ENCODE measurements at regions not wholly inside any gene's neighbourhood (a gene's known extent, or its start where the extent isn't known, plus 50 kb on each side); places are given as distances from the start of the nearest gene placed in this dataset.

GRCh38 chr4:122009524-122009923 lies 57.7 kb upstream of the TRPC3 start:
- FAIRE-seq (no peak), DNase-seq (ENCODE audit: low spot score) (no peak), ATAC-seq (no peak)
- no peaks in the 10 kb centered on the region for H3K36me3 ChIP-seq (replicated peaks in 1 of 2; ENCODE audit: control insufficient read depth in 1 of 2, insufficient read depth in 2 of 2, low read length in 2 of 2)
- H3K27ac ChIP-seq (ENCODE audit: extremely low read length, insufficient read depth, low read length), result no peak overlapping the region
- H4K20me1 ChIP-seq (ENCODE audit: insufficient read depth, low read length), result no peaks in the 10 kb centered on the region
- no TSS peak for BruUV-seq (replicated peaks)
- ChIA-PET POLR2A (no interaction called here), CTCF (ENCODE audit: low intra/inter-chr PET ratio, low total read pairs) (no interaction called here)
- intact Hi-C loops (cut with micrococcal nuclease; ENCODE audit: unreplicated experiment) (no loop called here), in situ Hi-C loops (cut with HindIII; ENCODE audit: extremely low pct_ligation_motif_present, low pct_unique_long_range_greater_than_20kb) (no loop called here)
- no peak overlapping the region for H3K4me3 ChIP-seq (replicated peaks in 1 of 3; ENCODE audit: insufficient read depth in 1 of 3, low read depth in 2 of 3, low read length in 3 of 3)
- H3K27me3 ChIP-seq (ENCODE audit: control insufficient read depth in 1 of 2, insufficient read depth in 2 of 2, low read length in 2 of 2), result no peaks in the 10 kb centered on the region; a peak in 1 of 5 replicates
- no peak for TF ChIP-seq SOX5 (CRISPR knock-in tag; IDR thresholded peaks at IDR 0.05; ENCODE audit: borderline replicate concordance)
- TF ChIP-seq RARA (CRISPR knock-in tag; IDR thresholded peaks at IDR 0.05), result no peak
- TF ChIP-seq ZNF674 (CRISPR knock-in tag; IDR thresholded peaks at IDR 0.05; ENCODE audit: low read depth), result no peak
- no peak for TF ChIP-seq EEA1 (CRISPR knock-in tag; IDR thresholded peaks at IDR 0.05; ENCODE audit: borderline replicate concordance)
- no peak for TF ChIP-seq RBM22 (optimal IDR thresholded peaks at IDR 0.05; ENCODE audit: low read length)
- no peak for TF ChIP-seq ZNF549 (CRISPR knock-in tag; IDR thresholded peaks at IDR 0.05)
- no peak for TF ChIP-seq GATA4 (IDR thresholded peaks at IDR 0.05; ENCODE audit: borderline replicate concordance, low read depth)
- no peak for TF ChIP-seq ZNF841 (CRISPR knock-in tag; IDR thresholded peaks at IDR 0.05; ENCODE audit: borderline replicate concordance)
- TF ChIP-seq CHCHD3 (CRISPR knock-in tag; IDR thresholded peaks at IDR 0.05), result no peak
- TF ChIP-seq ZNF451 (CRISPR knock-in tag; IDR thresholded peaks at IDR 0.05), result no peak
- TF ChIP-seq ZNF740 (CRISPR knock-in tag; IDR thresholded peaks at IDR 0.05), result no peak
- no peak for TF ChIP-seq ZNF124 (CRISPR knock-in tag; IDR thresholded peaks at IDR 0.05)
- no peak for TF ChIP-seq SYNCRIP (IDR thresholded peaks at IDR 0.05; ENCODE audit: insufficient read depth, low read depth, low read length)
- no peak for TF ChIP-seq HNRNPL (IDR thresholded peaks at IDR 0.05; ENCODE audit: low read depth, low read length)
- TF ChIP-seq ZMYM2 (CRISPR knock-in tag; IDR thresholded peaks at IDR 0.05), result no peak
- TF ChIP-seq ZNF670 (CRISPR knock-in tag; IDR thresholded peaks at IDR 0.05; ENCODE audit: borderline replicate concordance), result no peak
- TF ChIP-seq MLXIP (CRISPR knock-in tag; IDR thresholded peaks at IDR 0.05; ENCODE audit: borderline replicate concordance), result no peak
- no peak for TF ChIP-seq HNF4A (CRISPR knock-in tag; IDR thresholded peaks at IDR 0.05)
- TF ChIP-seq POGK (CRISPR knock-in tag; conservative IDR thresholded peaks at IDR 0.05), result no peak
- H3K79me2 ChIP-seq (ENCODE audit: insufficient read depth, low read length), result no peaks in the 10 kb centered on the region
- no peak overlapping the region for H3K4me2 ChIP-seq (ENCODE audit: low read depth, low read length)
- WGBS (ENCODE audit: low lambda C conversion rate), result 0% methylated on average over 2 of the region's 2 CpGs
- H3K9me3 ChIP-seq (ENCODE audit: low read length), result no peaks in the 10 kb centered on the region
- H3K4me1 ChIP-seq (ENCODE audit: insufficient read depth, low read length), result no peaks in the 10 kb centered on the region
- H2AFZ ChIP-seq (ENCODE audit: low read length), result no peak overlapping the region
- H3K9ac ChIP-seq (ENCODE audit: insufficient read depth, low read depth, low read length), result no peak overlapping the region

Data from HepG2 (cell line).